AG09319 (cell line): ENCODE measurements at regions not wholly inside any gene's neighbourhood (a gene's known extent, or its start where the extent isn't known, plus 50 kb on each side); places are given as distances from the start of the nearest gene placed in this dataset.
A peak's percentile ranks its signal among the peaks of the same experiment; 100 is the strongest.

Experiments
- DNase-seq: peaks from one replicate; pipeline ENCODE4 v3.0.0-alpha.2; 2010; ENCODE audit warnings: low read depth; ENCODE audit errors: extremely low read depth
- TF ChIP-seq, protein P1 (sequence below): IDR thresholded peaks from 2 replicates; pipeline ENCODE4 v1.5.1; 2011; ENCODE audit warnings: low read depth, mild to moderate bottlenecking, inconsistent platforms, low read length, moderate library complexity

DNA sequence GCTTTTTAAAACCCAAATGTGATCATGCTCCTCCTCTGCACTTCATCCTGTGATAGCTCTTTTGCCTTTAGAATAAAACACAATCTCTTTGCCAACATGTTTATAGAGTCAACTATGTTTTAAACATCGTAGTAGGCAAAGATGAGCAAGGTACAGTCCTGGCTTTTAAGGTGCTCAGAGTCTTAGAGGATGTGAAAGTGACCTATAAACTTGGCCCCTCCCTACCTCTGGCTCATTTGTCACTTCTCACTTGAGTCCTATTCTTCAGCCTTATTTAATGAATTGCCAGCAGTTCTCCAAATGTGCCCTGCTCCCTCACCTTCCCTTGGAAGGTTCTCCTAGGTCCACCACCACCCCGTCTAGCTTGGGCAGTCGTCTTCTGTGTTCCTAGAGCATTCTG, 617.0 kb upstream of the NR5A2 start:
- DNase-seq: no peak
- TF ChIP-seq, protein P1, sequence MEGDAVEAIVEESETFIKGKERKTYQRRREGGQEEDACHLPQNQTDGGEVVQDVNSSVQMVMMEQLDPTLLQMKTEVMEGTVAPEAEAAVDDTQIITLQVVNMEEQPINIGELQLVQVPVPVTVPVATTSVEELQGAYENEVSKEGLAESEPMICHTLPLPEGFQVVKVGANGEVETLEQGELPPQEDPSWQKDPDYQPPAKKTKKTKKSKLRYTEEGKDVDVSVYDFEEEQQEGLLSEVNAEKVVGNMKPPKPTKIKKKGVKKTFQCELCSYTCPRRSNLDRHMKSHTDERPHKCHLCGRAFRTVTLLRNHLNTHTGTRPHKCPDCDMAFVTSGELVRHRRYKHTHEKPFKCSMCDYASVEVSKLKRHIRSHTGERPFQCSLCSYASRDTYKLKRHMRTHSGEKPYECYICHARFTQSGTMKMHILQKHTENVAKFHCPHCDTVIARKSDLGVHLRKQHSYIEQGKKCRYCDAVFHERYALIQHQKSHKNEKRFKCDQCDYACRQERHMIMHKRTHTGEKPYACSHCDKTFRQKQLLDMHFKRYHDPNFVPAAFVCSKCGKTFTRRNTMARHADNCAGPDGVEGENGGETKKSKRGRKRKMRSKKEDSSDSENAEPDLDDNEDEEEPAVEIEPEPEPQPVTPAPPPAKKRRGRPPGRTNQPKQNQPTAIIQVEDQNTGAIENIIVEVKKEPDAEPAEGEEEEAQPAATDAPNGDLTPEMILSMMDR: no peak

DNA sequence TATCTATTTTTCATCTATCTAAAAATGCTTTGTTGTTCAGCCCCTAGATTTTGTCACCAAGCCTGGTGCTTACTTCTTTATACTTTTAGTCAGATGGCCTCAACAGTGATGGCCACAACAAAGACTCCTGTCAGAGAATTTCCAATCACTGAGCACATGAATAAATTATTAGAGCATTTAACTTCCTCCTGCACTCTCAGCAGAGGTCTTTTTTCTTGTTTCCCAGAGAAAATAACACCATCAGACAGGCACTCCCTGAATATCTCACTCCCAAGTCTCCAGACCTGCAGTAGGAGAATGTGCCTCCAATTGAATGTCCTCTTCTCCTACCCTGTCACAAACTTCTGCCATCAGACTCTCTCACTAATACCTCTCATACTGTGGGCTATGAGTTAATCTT, 616.0 kb upstream of the NR5A2 start:
- TF ChIP-seq, protein P1: no peak
- no peak for DNase-seq

DNA sequence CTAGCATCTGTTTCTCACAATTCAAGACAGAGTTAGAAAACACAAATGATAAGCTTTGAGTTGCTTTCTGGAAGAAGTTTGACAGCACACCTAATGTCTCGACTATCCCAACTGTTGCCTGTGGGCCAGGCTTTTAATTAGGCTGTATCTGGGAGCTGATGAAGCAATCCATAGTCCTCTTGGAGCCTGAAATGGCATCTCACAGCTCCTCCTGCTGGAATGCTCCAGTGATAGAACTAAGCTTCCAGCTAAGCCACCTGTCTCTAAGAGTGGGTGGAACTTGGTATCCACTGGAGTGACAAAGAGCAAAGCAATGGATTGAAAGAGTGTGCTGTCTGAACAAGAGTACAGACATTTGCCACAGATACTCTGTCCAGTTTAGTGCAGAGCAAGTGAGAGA, 605.3 kb upstream of the NR5A2 start:
- peak; percentile 3 for DNase-seq
- TF ChIP-seq, protein P1: peak; percentile 55

DNA sequence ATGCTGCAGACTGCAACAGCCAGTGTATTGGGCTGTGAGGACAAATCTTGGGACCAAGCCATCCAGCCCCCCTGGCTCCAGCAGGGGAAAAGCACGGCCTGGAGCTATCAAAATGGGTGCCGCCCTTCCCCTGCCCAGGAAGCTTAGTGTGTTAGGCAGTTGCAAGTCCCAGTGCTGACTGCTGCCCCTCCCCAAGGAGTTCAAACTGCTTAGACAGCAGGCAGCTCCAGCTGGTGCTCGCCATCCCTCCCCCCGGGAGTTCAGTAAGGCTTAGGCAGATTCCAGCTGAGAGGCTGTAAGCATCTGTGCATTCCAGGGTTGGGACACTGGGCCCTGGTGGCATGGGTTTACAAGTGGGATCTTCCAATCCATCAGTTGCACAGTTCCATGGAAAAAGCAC, 579.6 kb upstream of the NR5A2 start:
- no peak for DNase-seq
- TF ChIP-seq, protein P1: no peak

DNA sequence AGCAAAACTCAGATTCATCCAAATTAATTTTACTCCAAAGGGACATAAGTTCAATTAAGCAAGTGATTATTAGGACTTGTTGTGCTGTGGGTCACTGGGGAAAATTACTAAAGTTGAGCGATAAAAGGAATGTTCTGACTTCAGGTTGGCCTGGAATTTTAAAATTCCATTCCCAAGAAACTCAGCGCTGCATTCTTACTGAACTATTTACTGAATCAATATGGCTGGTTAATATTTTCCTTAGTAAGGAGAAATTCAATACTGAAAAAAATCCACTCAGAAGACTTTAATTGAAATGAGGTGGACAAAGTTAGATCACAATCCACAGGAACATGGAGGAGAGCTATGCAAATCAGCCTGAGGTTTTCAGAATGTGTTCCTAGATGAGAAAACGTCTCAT, 578.9 kb upstream of the NR5A2 start:
- DNase-seq: no peak
- TF ChIP-seq, protein P1: no peak

DNA sequence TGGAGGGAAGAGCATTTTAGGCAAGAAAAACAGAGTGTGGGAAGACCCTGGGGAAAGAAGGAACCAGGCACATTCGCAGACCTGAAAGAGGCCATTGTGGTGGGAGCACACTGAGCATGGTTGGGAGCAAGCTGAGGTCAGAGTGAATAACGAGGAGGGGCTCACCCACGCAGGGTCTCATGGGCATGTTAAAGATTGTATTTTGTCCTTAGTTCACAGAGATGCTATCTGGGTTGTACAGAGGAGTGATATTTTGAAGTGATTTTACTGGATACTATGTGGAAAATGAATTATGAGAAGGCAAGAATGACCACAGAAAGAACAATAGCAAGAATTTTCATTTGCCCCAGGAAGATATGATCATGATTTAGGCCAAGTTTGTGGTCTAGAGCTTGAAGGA, 578.3 kb upstream of the NR5A2 start:
- TF ChIP-seq, protein P1: no peak
- no peak for DNase-seq

DNA sequence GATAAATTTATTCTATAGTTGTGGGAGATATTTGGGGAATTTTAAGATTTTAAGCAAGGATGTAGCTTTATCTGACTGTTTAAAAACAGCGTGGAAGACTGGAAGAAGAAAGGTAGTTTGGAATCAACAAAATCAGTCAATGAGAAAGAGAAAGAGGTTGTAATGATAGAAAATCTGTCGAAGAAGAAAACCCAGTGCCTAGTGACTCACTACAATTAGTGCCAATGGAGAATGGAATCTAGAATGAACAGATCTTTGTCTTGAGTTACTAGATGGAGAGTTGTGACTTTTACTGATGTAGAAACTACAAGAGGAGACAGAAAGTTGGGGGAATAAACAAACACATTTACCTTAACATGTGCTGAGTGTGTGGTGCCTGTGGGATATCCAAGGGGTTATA, 577.8 kb upstream of the NR5A2 start:
- TF ChIP-seq, protein P1: no peak
- no peak for DNase-seq
